A673 (cell line): ENCODE measurements at regions not wholly inside any gene's neighbourhood (a gene's known extent, or its start where the extent isn't known, plus 50 kb on each side); places are given as distances from the start of the nearest gene placed in this dataset.

ENCODE experiments used
- BruUV-seq: library from RNA; stranded (reverse); fragments of 400-500 nt; replicated peaks from 2 replicates; lab custom pipeline; 2021; lab: Mats Ljungman, UMichigan
- CTCF ChIA-PET: fragments of 300-600 bp; sonication (Branson Sonifier 250); formaldehyde crosslinking; loops from one replicate; lab custom pipeline; 2022; ENCODE audit warnings: antibody characterized with exemption; lab: Charles Lee
- POLR2A ChIA-PET: fragments of 300-600 bp; sonication (Branson Sonifier 250); formaldehyde crosslinking; loops from one replicate; lab custom pipeline; 2022; ENCODE audit warnings: antibody characterized with exemption; ENCODE audit not compliant: low non-redundant PET; lab: Charles Lee
- DNase-seq: peaks from one replicate; pipeline ENCODE4 v3.0.0-alpha.2; 2015; ENCODE audit warnings: low spot score
- H3K27ac ChIP-seq: fragments of 200-600 bp; sonication (generic); 2 replicates; pipeline ENCODE4 v1.5.1; 2016; ENCODE audit warnings: mixed run types, low read depth, mild to moderate bottlenecking, mixed read lengths, antibody characterized with exemption, low read length; ENCODE audit not compliant: poor library complexity, severe bottlenecking
- H3K27me3 ChIP-seq: fragments of 200-600 bp; sonication (generic); replicated peaks from 2 replicates; pipeline ENCODE4 v1.6.1; 2017; ENCODE audit warnings: mixed run types, low read depth, mild to moderate bottlenecking, mixed read lengths, antibody characterized with exemption, low read length; ENCODE audit not compliant: insufficient read depth, poor library complexity
- H3K36me3 ChIP-seq: fragments of 200-600 bp; sonication (generic); 2 replicates; pipeline ENCODE4 v1.6.1; 2016; ENCODE audit warnings: mixed run types, mild to moderate bottlenecking, mixed read lengths, antibody characterized with exemption, low read length; ENCODE audit not compliant: insufficient read depth, poor library complexity, severe bottlenecking
- H3K4me1 ChIP-seq: fragments of 200-600 bp; sonication (generic); 2 replicates; pipeline ENCODE4 v1.6.1; 2017; ENCODE audit warnings: mixed run types, mild to moderate bottlenecking, mixed read lengths, antibody characterized with exemption, low read length; ENCODE audit not compliant: insufficient read depth, poor library complexity, severe bottlenecking
- H3K4me3 ChIP-seq: fragments of 200-600 bp; sonication (generic); 2 replicates; pipeline ENCODE4 v1.5.1; 2016; ENCODE audit warnings: low read depth, mixed run types, mild to moderate bottlenecking, mixed read lengths, low read length; ENCODE audit not compliant: poor library complexity, severe bottlenecking
- H3K9me3 ChIP-seq: fragments of 200-600 bp; sonication (generic); 2 replicates; pipeline ENCODE4 v1.6.1; 2016; ENCODE audit warnings: mixed run types, low read depth, mild to moderate bottlenecking, mixed read lengths, antibody characterized with exemption, low read length; ENCODE audit not compliant: poor library complexity, severe bottlenecking
- CTCF ChIP-seq: fragments of 300-800, 200-600 bp; sonication (generic); conservative IDR thresholded peaks from 2 replicates; pipeline ENCODE4 v1.5.1; 2017; ENCODE audit warnings: low read depth, mild to moderate bottlenecking, antibody characterized with exemption, low read length, moderate library complexity, mixed read lengths
- EZH2 ChIP-seq: fragments of 200-600 bp; sonication (generic); IDR thresholded peaks from 2 replicates; pipeline ENCODE4 v1.6.1; 2017; ENCODE audit warnings: borderline replicate concordance, low read depth, mild to moderate bottlenecking, mixed read lengths, antibody characterized with exemption, low read length; ENCODE audit not compliant: poor library complexity, severe bottlenecking
- intact Hi-C: fragments of 100-400 bp; cut with micrococcal nuclease; formaldehyde crosslinking; loops from one replicate; pipeline ENCODE4 v1.10.0; 2022; ENCODE audit not compliant: unreplicated experiment

- TF ChIP-seq CTCF (no peak), EZH2 (no peak)
- Histone ChIP-seq H3K4me1 (no peaks in the 10 kb centered on the region), H3K9me3 (no peaks in the 10 kb centered on the region), H3K27ac (no peak overlapping the region), H3K4me3 (no peak overlapping the region), H3K36me3 (no peaks in the 10 kb centered on the region), H3K27me3 (no peaks in the 10 kb centered on the region)
- intact Hi-C loops = no loop called here
- no TSS peak for BruUV-seq
- no peak for DNase-seq
- POLR2A ChIA-PET = no interaction called here
- CTCF ChIA-PET = no interaction called here
Observed at GRCh38 chr21:34011660-34012059, 61.7 kb upstream of the MRPS6 start.

- H3K36me3 ChIP-seq = no peaks in the 10 kb centered on the region
- CTCF ChIA-PET = no interaction called here
- POLR2A ChIA-PET = no interaction called here
- no peak for TF ChIP-seq CTCF
- TF ChIP-seq EZH2 = no peak
- H3K4me3 ChIP-seq = no peak overlapping the region
- no peaks in the 10 kb centered on the region for H3K9me3 ChIP-seq
- no peak for DNase-seq
- no TSS peak for BruUV-seq
- H3K4me1 ChIP-seq = no peaks in the 10 kb centered on the region
- H3K27ac ChIP-seq = no peak overlapping the region
- H3K27me3 ChIP-seq = no peaks in the 10 kb centered on the region
- intact Hi-C loops = no loop called here
Observed at GRCh38 chr21:34009193-34009592, 64.2 kb upstream of the MRPS6 start.

- POLR2A ChIA-PET = no interaction called here
- no peaks in the 10 kb centered on the region for H3K36me3 ChIP-seq
- H3K4me1 ChIP-seq = no peaks in the 10 kb centered on the region
- no peak overlapping the region for H3K4me3 ChIP-seq
- intact Hi-C loops = no loop called here
- DNase-seq = no peak
- no peak for TF ChIP-seq EZH2
- TF ChIP-seq CTCF = no peak
- CTCF ChIA-PET = no interaction called here
- BruUV-seq = no TSS peak
- no peaks in the 10 kb centered on the region for H3K9me3 ChIP-seq
- H3K27ac ChIP-seq = no peak overlapping the region
- no peaks in the 10 kb centered on the region for H3K27me3 ChIP-seq
Observed at GRCh38 chr21:34008618-34009017, 64.8 kb upstream of the MRPS6 start.
